Adrenal gland (tissue), 9 donors: ENCODE measurements at regions not wholly inside any gene's neighbourhood (a gene's known extent, or its start where the extent isn't known, plus 50 kb on each side); places are given as distances from the start of the nearest gene placed in this dataset.

Experiments used
- DNase-seq, 7 donors: peaks; one replicate each; pipeline ENCODE4 v3.0.0-alpha.2; 2019 to 2020
- H3K27ac ChIP-seq, 5 donors: fragments of 200-600 bp; sonication (generic) in 4 of 5; 1 replicate in 3 of 5; 2 replicates in 2 of 5; pipeline versions ENCODE4 v1.5.1 to v1.8.0; 2016 to 2020; ENCODE audit warnings: mild to moderate bottlenecking in 1 of 5
- H3K27me3 ChIP-seq: fragments of 200-600 bp; 2 replicates; pipeline ENCODE4 v1.8.0; 2021
- H3K36me3 ChIP-seq, 2 donors: fragments of 200-600 bp; replicated peaks in 1 of 2; 1 replicate in 1 of 2; 2 replicates in 1 of 2; pipeline versions ENCODE4 v1.5.1 to v1.8.0; 2018 to 2022
- H3K4me1 ChIP-seq, 2 donors: fragments of 200-600 bp; replicated peaks in 1 of 2; 1 replicate in 1 of 2; 2 replicates in 1 of 2; pipeline versions ENCODE4 v1.5.1 to v1.8.0; 2018 to 2021
- H3K4me3 ChIP-seq, 4 donors: fragments of 200-600 bp; sonication (generic) in 3 of 4; one replicate each; pipeline ENCODE4 v1.5.1; 2016 to 2018
- H3K9me3 ChIP-seq, 3 donors: fragments of 200-600 bp; sonication (generic) in 1 of 3; replicated peaks in 1 of 3; 1 replicate in 2 of 3; 2 replicates in 1 of 3; pipeline versions ENCODE4 v1.5.1 to v1.8.0; 2016 to 2021
- CTCF ChIP-seq, 6 experiments: fragments of 450-650 bp in 4 of 6; fragments of 200-600 bp in 2 of 6; sonication (generic) in 1 of 6; IDR thresholded peaks; 1 replicate in 5 of 6; 2 replicates in 1 of 6; pipeline versions ENCODE4 v1.5.1 to v1.8.0; 2016 to 2021; ENCODE audit warnings: antibody characterized with exemption in 6 of 6, mild to moderate bottlenecking in 2 of 6, moderate library complexity in 1 of 6
- POLR2A ChIP-seq, 2 donors: fragments of 450-650 bp; IDR thresholded peaks; one replicate each; pipeline ENCODE4 v1.6.1; 2017; ENCODE audit warnings: antibody characterized with exemption in 2 of 2, mild to moderate bottlenecking in 2 of 2, moderate library complexity in 1 of 2
- WGBS, 4 donors: extraction: QIAGEN DNeasy Blood & Tissue Kit in 2 of 4; methylation state at CpG; one replicate each; pipeline versions ENCODE4 v1.1.5 to v1.1.7; 2013 to 2017; 5-methylcytosine and 5-hydroxymethylcytosine counted together
- intact Hi-C, 2 donors: fragments of 100-400 bp; cut with DNase I; formaldehyde crosslinking; loops; one replicate each; pipeline versions ENCODE4 v1.14.1 to v1.15.0; 2022 to 2023
- donor health status: healthy with polysubstance abuse.
- donor health status: Bipolar disorder and iron deficiency.
- donor health status: DM: yes; HTN: yes; CAD: no.
- donor health status: DM: no; HTN: no; CAD: no.
- donor health status: DM: no; HTN: no; CAD: no.

GRCh38 chr15:39287322-39288195, 293.3 kb upstream of the THBS1 start:
- 75 to 80% (median 77%) methylated on average over 6 of the region's 6 CpGs for WGBS, 4 donors
- H3K9me3 ChIP-seq = no peaks in the 10 kb centered on the region
- no peaks in the 10 kb centered on the region for H3K4me1 ChIP-seq
- no peak overlapping the region for H3K4me3 ChIP-seq
- no peak for TF ChIP-seq POLR2A (IDR thresholded peaks at IDR 0.05)
- TF ChIP-seq CTCF (IDR thresholded peaks at IDR 0.05) = no peak
- peaks cover 3% of the 10 kb centered on the region for H3K27me3 ChIP-seq
- DNase-seq = no peak
- intact Hi-C loops = no loop called here
- no peaks in the 10 kb centered on the region for H3K36me3 ChIP-seq
- H3K27ac ChIP-seq = no peak overlapping the region

GRCh38 chr15:39290711-39291435, 290.0 kb upstream of the THBS1 start:
- H3K36me3 ChIP-seq = no peaks in the 10 kb centered on the region
- intact Hi-C loops = no loop called here
- TF ChIP-seq POLR2A (IDR thresholded peaks at IDR 0.05) (no peak), CTCF (IDR thresholded peaks at IDR 0.05) (no peak)
- 77 to 95% (median 87%) methylated on average over 4 of the region's 4 CpGs for WGBS, 4 donors
- no peaks in the 10 kb centered on the region for H3K9me3 ChIP-seq
- H3K4me1 ChIP-seq = no peaks in the 10 kb centered on the region
- DNase-seq = no peak
- H3K4me3 ChIP-seq = no peak overlapping the region
- no peak overlapping the region for H3K27ac ChIP-seq
- no peaks in the 10 kb centered on the region for H3K27me3 ChIP-seq

- TF ChIP-seq POLR2A (IDR thresholded peaks at IDR 0.05) = no peak
- TF ChIP-seq CTCF (IDR thresholded peaks at IDR 0.05) = no peak
- intact Hi-C loops = no loop called here
- H3K4me3 ChIP-seq = no peak overlapping the region
- no peak for DNase-seq
- H3K36me3 ChIP-seq = no peaks in the 10 kb centered on the region
- no peaks in the 10 kb centered on the region for H3K4me1 ChIP-seq
- no peak overlapping the region for H3K27ac ChIP-seq
- 87 to 91% (median 88%) methylated on average over 3 of the region's 3 CpGs for WGBS, 4 donors
- H3K9me3 ChIP-seq = no peaks in the 10 kb centered on the region
- H3K27me3 ChIP-seq = no peaks in the 10 kb centered on the region
Observed at GRCh38 chr15:39291690-39292089, 289.2 kb upstream of the THBS1 start.

GRCh38 chr15:39296955-39297354, 283.9 kb upstream of the THBS1 start:
- no peaks in the 10 kb centered on the region for H3K27me3 ChIP-seq
- no peaks in the 10 kb centered on the region for H3K36me3 ChIP-seq
- intact Hi-C loops = no loop called here
- TF ChIP-seq POLR2A (IDR thresholded peaks at IDR 0.05) (no peak), CTCF (IDR thresholded peaks at IDR 0.05) (no peak)
- H3K27ac ChIP-seq = no peak overlapping the region
- H3K4me1 ChIP-seq = peaks cover 0 to 8% of the 10 kb centered on the region in 2 donors
- no peaks in the 10 kb centered on the region for H3K9me3 ChIP-seq
- H3K4me3 ChIP-seq = no peak overlapping the region
- 57 to 94% (median 87%) methylated on average over 1 of the region's 1 CpG for WGBS, 4 donors
- DNase-seq = no peak
